Raji (cell line): ENCODE measurements at regions not wholly inside any gene's neighbourhood (a gene's known extent, or its start where the extent isn't known, plus 50 kb on each side); places are given as distances from the start of the nearest gene placed in this dataset.

Experiments
- POLR2A ChIP-seq: IDR thresholded peaks from 2 replicates; pipeline ENCODE4 v1.6.1; 2011; ENCODE audit warnings: low read depth, low read length, control low read depth; ENCODE audit not compliant: insufficient read depth

- TF ChIP-seq POLR2A, result no peak
These were observed 276.9 kb upstream of the IGFBP3 start for GRCh38 chr7:46197785-46198540.

DNA sequence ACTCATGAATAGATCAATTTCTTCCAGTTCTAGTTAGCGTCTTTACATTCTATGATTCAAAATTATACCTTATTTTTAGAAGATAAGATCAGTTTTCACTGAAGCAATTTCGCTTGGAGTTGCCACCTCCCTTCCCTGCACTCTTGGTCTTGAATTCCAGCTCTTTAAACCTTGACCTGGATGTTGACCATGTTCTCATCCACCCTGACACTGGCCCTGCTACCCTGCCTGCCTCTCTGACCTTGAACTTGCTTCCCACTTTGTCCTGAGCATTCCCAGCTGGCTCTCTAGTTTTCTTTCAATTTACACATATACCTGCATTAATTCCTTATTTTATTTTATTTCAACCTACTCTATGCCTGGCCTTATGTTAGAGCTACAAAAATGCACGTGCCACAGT, 274.9 kb upstream of the IGFBP3 start:
- no peak for TF ChIP-seq POLR2A

GRCh38 chr7:46192271-46192670, 271.2 kb upstream of the IGFBP3 start:
- TF ChIP-seq POLR2A, result no peak

- TF ChIP-seq POLR2A, result no peak
These were observed 270.7 kb upstream of the IGFBP3 start for GRCh38 chr7:46191776-46192175.

DNA sequence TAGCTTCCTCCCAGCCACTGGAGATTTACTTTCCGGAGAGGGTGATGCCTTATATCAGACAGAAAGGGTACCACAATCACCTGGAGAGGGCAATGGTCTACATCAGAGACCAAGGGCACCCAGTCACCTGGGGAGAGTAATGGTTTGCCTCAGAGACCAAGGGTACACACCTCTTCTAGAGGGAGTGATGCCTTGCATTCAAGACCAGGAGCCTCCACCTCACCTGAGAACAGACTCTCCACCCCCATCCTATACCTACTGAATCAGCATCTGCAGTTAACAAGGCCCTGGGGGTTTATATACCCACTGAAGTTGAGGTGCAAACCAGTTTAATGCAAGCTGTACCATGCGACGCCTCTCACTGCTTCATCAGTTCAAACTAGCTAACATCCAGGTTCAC, 270.2 kb upstream of the IGFBP3 start:
- no peak for TF ChIP-seq POLR2A

DNA sequence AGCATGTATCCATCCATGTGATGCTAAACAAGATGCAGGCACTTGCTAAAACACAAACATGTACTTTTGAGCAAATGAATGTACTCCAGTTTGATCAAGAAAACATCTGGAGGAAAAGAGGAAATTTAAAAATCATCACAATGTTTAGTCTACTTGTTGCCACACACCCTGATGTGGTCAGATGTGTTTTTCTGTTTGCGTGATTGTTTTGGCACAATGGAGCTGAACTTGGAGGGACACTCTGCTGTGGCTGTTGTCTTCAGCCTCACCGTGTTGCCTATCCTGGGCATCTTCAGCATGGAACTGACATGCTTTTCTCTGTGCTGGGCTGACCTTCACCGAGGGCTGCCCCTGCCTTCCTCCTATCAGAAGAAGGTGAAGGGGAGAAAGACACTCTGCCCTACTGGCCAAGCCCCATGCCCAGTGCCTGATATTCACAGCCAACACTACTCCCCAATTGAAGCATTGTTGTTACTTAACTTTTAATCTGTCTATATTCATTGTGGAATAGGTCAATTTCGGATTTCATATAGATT, 268.3 kb upstream of the IGFBP3 start:
- no peak for TF ChIP-seq POLR2A

DNA sequence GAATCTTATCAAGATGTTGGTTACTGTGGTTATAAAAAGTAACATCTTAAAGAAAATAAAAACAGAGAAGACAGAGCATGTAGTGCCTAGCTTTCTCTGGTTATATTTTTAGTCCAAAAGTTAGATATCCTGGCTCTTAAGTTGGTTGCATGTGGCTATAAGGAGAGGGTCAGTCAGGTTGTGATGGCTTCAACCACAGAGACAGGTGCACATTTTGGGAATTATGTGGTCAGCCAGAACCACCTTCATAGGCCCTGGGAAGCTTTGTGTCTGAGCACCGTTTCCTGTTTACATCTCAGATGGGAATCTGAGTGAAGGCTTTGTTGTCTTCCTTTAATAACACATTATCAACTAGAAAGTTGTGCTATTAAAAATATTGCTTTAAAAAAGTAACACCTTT, 265.1 kb upstream of the IGFBP3 start:
- no peak for TF ChIP-seq POLR2A

DNA sequence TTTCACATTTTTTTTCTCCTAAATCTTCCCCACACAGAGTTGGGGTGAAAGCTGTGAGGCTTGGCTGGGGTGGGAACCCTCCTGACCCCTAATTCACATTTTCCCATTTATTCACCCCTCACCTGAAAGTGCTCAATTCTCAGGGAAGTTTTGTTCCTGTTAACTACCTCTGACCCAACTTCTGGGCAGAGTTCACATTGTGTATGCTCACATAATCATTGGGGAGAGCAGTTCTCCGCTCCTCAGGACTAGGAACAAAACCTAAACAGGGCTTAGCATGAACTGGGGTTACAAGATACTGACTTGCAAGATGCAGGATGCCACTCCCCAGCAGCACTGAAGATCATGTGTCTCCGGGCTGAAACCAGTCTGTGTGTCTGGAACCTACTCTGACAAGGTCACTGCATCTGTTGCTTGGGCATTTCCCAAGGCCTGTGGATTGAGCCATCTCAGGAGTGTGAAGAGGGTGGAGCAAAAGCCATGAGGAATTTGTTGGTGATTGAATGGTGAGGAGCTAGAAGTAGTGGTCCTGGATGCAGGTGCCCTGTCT, 258.1 kb upstream of the IGFBP3 start:
- TF ChIP-seq POLR2A, result no peak

- TF ChIP-seq POLR2A, result no peak
These were observed 257.6 kb upstream of the IGFBP3 start for GRCh38 chr7:46178661-46179060.

DNA sequence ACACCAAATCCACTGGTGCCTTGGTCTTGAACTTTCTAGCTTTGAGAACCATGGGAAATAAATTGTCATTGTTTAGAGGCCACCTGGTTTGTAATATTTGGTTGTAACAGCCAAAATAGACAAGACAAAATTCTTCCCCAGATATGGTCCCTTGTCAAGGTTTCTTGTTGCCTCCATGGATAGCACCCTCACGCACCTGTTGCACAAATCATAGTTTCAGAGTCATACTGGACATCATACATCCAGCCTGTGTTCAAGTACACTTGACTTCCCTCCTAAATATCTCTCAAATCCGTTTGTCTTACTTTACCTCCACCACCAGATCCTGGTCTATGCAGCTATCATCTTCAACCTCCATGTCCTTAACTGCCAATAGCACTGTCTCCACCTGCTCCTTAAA, 256.7 kb upstream of the IGFBP3 start:
- no peak for TF ChIP-seq POLR2A

GRCh38 chr7:46175221-46175620, 254.1 kb upstream of the IGFBP3 start:
- no peak for TF ChIP-seq POLR2A

DNA sequence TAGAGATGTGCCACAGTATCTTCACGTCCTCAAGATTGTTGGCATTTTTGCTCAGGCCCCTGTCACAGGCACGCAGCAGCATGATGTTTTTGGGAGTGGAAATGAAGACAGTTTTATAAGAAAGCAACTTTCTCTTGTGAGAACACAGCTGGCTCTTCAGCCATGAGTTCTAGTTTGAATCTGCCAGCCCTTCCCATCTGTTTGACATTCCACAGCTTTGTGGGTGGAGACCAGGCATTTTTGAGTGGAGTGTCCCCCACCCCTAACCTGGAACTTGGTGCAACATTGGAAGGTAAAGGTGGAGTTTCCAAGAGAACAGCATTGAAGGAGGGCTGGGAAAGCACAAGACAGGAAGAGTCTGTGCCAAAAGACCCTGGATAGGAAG, 253.1 kb upstream of the IGFBP3 start:
- TF ChIP-seq POLR2A, result no peak

GRCh38 chr7:46173476-46174195, 252.6 kb upstream of the IGFBP3 start:
- no peak for TF ChIP-seq POLR2A

DNA sequence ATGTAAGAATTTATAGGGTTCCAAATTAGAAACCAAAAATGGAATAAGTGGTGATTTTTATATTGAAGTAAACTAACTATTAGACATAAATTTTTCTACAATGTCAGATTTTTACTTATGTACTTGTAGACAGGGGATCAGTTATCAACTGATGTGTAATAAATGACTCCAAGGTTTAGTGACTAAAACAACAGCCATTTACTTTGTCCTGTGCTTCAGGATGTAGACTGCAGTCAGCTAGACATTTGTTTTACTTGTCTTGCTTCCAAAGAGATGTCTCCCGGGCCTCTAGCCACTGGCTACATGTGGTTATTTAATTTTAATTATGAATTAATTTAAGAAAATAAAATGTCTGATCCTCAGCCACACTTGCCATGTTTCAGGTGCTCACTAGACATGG, 249.7 kb upstream of the IGFBP3 start:
- TF ChIP-seq POLR2A, result no peak

DNA sequence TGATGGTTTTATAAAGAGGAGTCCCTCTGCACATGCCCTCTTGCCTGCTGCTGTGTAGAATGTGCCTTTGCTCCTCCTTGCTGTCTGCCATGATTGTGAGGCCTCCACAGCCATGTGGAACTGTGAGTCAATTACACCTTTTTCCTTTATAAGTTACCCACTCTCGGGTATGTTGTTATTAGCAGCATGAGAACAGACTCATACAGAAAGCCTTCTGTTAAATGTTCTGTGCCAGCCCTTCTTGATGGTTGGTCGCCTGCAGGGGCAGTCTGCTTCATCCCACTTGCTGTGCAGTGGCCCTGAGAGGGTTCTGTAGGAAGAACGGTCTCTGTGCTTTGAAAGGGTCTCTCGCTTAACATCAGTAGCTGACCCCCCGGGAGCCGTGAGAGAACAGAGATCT, 248.9 kb upstream of the IGFBP3 start:
- no peak for TF ChIP-seq POLR2A

DNA sequence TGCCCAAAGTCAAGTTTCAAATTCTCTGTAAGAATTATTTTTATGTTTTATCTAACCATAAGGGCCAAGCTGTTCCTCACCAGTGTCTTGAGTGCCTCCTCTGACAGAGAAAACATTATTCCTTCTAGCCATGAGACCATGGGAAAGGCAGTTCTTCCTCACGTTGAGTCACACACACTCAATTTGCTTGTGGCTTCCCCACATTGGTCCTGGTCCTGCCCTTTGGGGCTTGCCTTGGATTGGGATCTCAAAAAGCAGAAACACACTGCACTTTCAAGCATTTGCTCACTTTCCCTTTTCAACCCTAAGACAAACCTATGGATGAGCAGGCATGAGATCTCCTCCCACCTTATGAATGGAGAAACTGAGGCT, 248.3 kb upstream of the IGFBP3 start:
- TF ChIP-seq POLR2A, result no peak
